Inflammatory macrophage treated with lipopolysaccharide for 1 hour (primary cell): ENCODE measurements at regions not wholly inside any gene's neighbourhood (a gene's known extent, or its start where the extent isn't known, plus 50 kb on each side); places are given as distances from the start of the nearest gene placed in this dataset.
"Not testable (repeated sequence)": the region's sequence is repeated elsewhere in the genome, so short reads cannot be mapped to it uniquely, and the experiment has no call there.

Source experiments
- DNase-seq, 2 donors: peaks; one replicate each; pipeline ENCODE4 v3.0.0-alpha.2; 2020 to 2022

GRCh38 chr4:59759082-59759825, 1440.9 kb upstream of the ADGRL3 start:
- DNase-seq = no peak

- no peak for DNase-seq
These were observed 1437.8 kb upstream of the ADGRL3 start for GRCh38 chr4:59762344-59762743.

- no peak for DNase-seq
These were observed 1429.4 kb upstream of the ADGRL3 start for GRCh38 chr4:59770601-59771264.

GRCh38 chr4:59772641-59773139, 1427.4 kb upstream of the ADGRL3 start:
- no peak for DNase-seq

- not testable (repeated sequence) for DNase-seq
These were observed 1419.9 kb upstream of the ADGRL3 start for GRCh38 chr4:59780271-59780670.

GRCh38 chr4:59805176-59805575, 1395.0 kb upstream of the ADGRL3 start:
- DNase-seq = no peak

GRCh38 chr4:59814402-59815010, 1385.6 kb upstream of the ADGRL3 start:
- no peak for DNase-seq

- peak; percentile 29 to 31 for DNase-seq
These were observed 1381.5 kb upstream of the ADGRL3 start for GRCh38 chr4:59818656-59819055.

- no peak for DNase-seq
These were observed 1376.8 kb upstream of the ADGRL3 start for GRCh38 chr4:59823311-59823710.

GRCh38 chr4:59825104-59825503, 1375.0 kb upstream of the ADGRL3 start:
- DNase-seq = no peak

GRCh38 chr4:59831746-59832145, 1368.4 kb upstream of the ADGRL3 start:
- no peak for DNase-seq

- no peak for DNase-seq
These were observed 1365.2 kb upstream of the ADGRL3 start for GRCh38 chr4:59834943-59835342.

GRCh38 chr4:59837751-59838150, 1362.4 kb upstream of the ADGRL3 start:
- no peak for DNase-seq

GRCh38 chr4:59838236-59838635, 1361.9 kb upstream of the ADGRL3 start:
- no peak for DNase-seq

- DNase-seq = no peak
These were observed 1358.4 kb upstream of the ADGRL3 start for GRCh38 chr4:59841698-59842097.

- DNase-seq = no peak
These were observed 1351.7 kb upstream of the ADGRL3 start for GRCh38 chr4:59848457-59848856.

GRCh38 chr4:59855630-59856352, 1344.3 kb upstream of the ADGRL3 start:
- no peak for DNase-seq

GRCh38 chr4:59869056-59869455, 1331.1 kb upstream of the ADGRL3 start:
- no peak for DNase-seq

- no peak for DNase-seq
These were observed 1330.6 kb upstream of the ADGRL3 start for GRCh38 chr4:59869559-59869958.

- no peak for DNase-seq
These were observed 1318.5 kb upstream of the ADGRL3 start for GRCh38 chr4:59881632-59882031.

GRCh38 chr4:59904331-59904730, 1295.8 kb upstream of the ADGRL3 start:
- DNase-seq = no peak

- DNase-seq = no peak
These were observed 1279.7 kb upstream of the ADGRL3 start for GRCh38 chr4:59920416-59920815.

- no peak for DNase-seq
These were observed 1274.8 kb upstream of the ADGRL3 start for GRCh38 chr4:59925290-59925689.
